ENCODE measurements at regions not wholly inside any gene's neighbourhood (a gene's known extent, or its start where the extent isn't known, plus 50 kb on each side); places are given as distances from the start of the nearest gene placed in this dataset.

- no peak for DNase-seq
- ChIA-PET POLR2A (no interaction called here), CTCF (no interaction called here)
- intact Hi-C loops (cut with micrococcal nuclease), result no loop called here
- Mint-ChIP-seq H3K27me3 (peaks cover 5% of the 10 kb centered on the region), H3K4me1 (ENCODE audit: low read depth) (no peaks in the 10 kb centered on the region), H3K9me3 (no peaks in the 10 kb centered on the region), H3K4me3 (no peak overlapping the region), H3K27ac (no peak overlapping the region), H3K36me3 (ENCODE audit: low read depth) (no peaks in the 10 kb centered on the region)
- no peak for TF ChIP-seq CTCF (IDR thresholded peaks at IDR 0.05)
- no peak for ATAC-seq
Measured at GRCh38 chr10:123463181-123463580, 203.0 kb upstream of the GPR26 start.

GRCh38 chr10:123463698-123464097 lies 202.5 kb upstream of the GPR26 start:
- Mint-ChIP-seq H3K27ac (no peak overlapping the region), H3K36me3 (ENCODE audit: low read depth) (no peaks in the 10 kb centered on the region), H3K9me3 (no peaks in the 10 kb centered on the region), H3K4me3 (no peak overlapping the region), H3K27me3 (peaks cover 4% of the 10 kb centered on the region), H3K4me1 (ENCODE audit: low read depth) (no peaks in the 10 kb centered on the region)
- ChIA-PET CTCF (no interaction called here), POLR2A (no interaction called here)
- TF ChIP-seq CTCF (IDR thresholded peaks at IDR 0.05), result no peak
- ATAC-seq (no peak), DNase-seq (no peak)
- intact Hi-C loops (cut with micrococcal nuclease), result no loop called here

DNA sequence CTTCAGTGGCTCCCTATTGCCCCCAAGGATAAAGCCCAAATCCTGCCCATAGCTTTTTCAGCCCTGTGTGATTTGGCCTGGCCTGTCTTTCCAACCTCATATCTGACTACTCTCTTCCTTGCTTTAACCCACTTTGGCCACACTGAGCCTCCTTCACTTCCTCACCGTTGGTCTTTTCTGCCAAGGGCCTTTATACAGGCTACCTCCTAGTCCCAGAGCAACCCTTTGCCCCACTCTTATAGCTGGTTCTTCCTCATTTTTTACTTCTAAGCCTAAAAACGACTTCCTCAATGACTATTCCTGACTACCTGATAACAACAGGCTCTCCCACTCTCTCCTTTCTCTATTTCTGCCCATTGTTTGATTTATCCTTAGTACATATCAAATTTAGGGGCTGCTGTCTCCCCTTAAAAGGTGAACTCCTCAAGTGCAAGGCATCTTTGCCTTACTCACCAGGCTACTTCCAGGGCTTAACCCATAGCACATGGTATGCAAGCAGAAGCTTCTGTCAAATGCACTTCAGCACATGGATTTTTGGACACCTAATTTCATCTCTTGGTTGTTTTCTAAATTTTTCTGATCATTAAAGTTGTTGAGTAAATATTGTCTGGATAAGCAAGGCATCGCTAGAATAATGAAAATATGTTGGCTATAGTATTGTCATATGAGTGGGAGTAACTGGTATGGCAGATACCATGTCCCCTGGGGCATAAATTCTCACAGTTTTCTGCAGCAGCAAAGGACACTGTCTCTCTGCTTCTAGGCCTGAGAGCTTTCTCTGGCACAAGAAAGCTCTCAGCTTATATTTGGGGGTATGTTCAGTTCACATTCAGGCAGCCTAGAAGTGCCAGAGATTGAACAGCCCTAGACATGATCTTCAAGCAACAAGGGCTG lies 201.5 kb upstream of the GPR26 start:
- H3K4me1 Mint-ChIP-seq (ENCODE audit: low read depth), result no peaks in the 10 kb centered on the region
- no peaks in the 10 kb centered on the region for H3K9me3 Mint-ChIP-seq
- ChIA-PET POLR2A (no interaction called here), CTCF (no interaction called here)
- H3K36me3 Mint-ChIP-seq (ENCODE audit: low read depth), result no peaks in the 10 kb centered on the region
- peaks cover 2% of the 10 kb centered on the region for H3K27me3 Mint-ChIP-seq
- DNase-seq, result no peak
- ATAC-seq, result no peak
- no peak for TF ChIP-seq CTCF (IDR thresholded peaks at IDR 0.05)
- no peak overlapping the region for H3K27ac Mint-ChIP-seq
- H3K4me3 Mint-ChIP-seq, result no peak overlapping the region
- intact Hi-C loops (cut with micrococcal nuclease), result no loop called here

GRCh38 chr10:123470336-123470921 lies 195.7 kb upstream of the GPR26 start:
- Mint-ChIP-seq H3K9me3 (no peaks in the 10 kb centered on the region), H3K36me3 (ENCODE audit: low read depth) (no peaks in the 10 kb centered on the region), H3K27me3 (peaks cover 7% of the 10 kb centered on the region), H3K4me1 (ENCODE audit: low read depth) (no peaks in the 10 kb centered on the region), H3K4me3 (no peak overlapping the region), H3K27ac (no peak overlapping the region)
- POLR2A ChIA-PET, result no interaction called here
- TF ChIP-seq CTCF (IDR thresholded peaks at IDR 0.05), result no peak
- DNase-seq, result no peak
- CTCF ChIA-PET, result interaction anchor here (0.8 kb wide), 1 partner anchor 9 kb away, joined by 3 read pairs; no protein-coding TSS in a partner anchor
- ATAC-seq, result no peak
- intact Hi-C loops (cut with micrococcal nuclease), result no loop called here

- Mint-ChIP-seq H3K27ac (no peak overlapping the region), H3K4me1 (ENCODE audit: low read depth) (no peaks in the 10 kb centered on the region), H3K9me3 (no peaks in the 10 kb centered on the region), H3K27me3 (peaks cover 7% of the 10 kb centered on the region), H3K36me3 (ENCODE audit: low read depth) (no peaks in the 10 kb centered on the region), H3K4me3 (no peak overlapping the region)
- DNase-seq, result no peak
- ATAC-seq, result no peak
- ChIA-PET CTCF (no interaction called here), POLR2A (no interaction called here)
- TF ChIP-seq CTCF (IDR thresholded peaks at IDR 0.05), result no peak
- intact Hi-C loops (cut with micrococcal nuclease), result no loop called here
Measured at GRCh38 chr10:123471811-123472210, 194.3 kb upstream of the GPR26 start.
